SK-N-DZ (cell line): ENCODE measurements at regions not wholly inside any gene's neighbourhood (a gene's known extent, or its start where the extent isn't known, plus 50 kb on each side); places are given as distances from the start of the nearest gene placed in this dataset.
A peak's percentile ranks its signal among the peaks of the same experiment; 100 is the strongest.

ENCODE experiments used
- DNase-seq: peaks from one replicate; pipeline ENCODE4 v3.0.0-alpha.2; 2015; ENCODE audit warnings: low spot score

DNA sequence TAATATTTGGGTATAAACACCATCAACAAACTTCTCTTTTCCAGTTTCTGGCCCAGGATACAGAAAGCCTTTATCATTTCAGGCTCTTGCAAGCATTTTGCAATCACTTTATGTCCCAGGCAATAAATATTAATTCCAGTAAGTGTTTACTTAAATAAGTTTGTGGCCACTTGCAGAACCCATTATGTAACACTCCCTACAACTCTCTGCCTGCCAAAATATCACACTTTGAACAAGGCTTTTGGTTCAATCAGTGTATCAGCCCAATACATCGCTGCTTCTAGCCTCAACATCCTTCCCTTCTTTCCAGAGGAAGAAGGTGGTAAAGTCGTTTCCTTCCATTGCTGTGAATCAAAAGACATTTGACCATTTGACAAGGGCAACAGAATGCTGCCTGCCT, 203.0 kb upstream of the USP25 start:
- DNase-seq = no peak

DNA sequence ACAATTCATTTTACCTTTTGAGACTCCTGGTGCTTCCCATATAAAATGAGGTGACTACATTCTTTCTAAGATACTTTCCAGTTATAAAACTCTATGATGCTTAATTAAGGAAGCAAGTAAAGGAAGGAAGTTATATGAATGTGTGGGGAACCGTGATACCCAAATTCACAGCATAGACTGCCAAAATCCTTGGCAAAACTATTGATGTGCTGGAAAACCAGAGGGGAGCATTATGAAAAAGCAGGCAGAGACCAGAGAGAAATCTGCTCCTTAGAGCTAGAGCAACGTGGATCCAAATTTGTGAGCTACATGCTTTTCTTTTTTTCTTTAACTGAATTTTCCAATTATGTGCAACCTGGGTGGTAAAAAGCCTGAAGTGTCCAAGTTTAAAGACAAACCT, 201.4 kb upstream of the USP25 start:
- DNase-seq = no peak

GRCh38 chr21:15531986-15532385, 197.8 kb upstream of the USP25 start:
- no peak for DNase-seq

- DNase-seq = no peak
These were observed 196.2 kb upstream of the USP25 start for GRCh38 chr21:15533618-15534017.

DNA sequence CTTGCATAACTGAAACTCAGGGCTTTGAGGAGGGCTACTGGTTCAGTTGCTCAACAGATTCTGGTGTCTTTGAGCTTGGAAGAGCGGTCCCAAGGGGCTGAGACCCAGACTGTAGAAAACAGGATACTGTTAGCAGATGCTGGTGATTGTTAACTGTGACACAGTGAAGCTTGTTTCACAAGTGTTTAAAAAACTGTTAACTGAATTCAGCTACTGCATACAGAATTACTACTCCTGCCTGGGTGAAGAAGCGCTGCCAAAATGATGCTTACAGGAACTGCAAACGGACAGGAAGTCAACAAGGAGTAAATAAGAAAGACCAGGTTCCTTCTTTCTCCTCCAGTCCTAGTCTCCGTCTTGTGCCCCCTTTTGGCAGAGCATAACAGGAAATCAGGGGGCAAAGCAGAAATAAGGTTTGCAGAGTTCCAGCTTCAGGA, 195.3 kb upstream of the USP25 start:
- no peak for DNase-seq

GRCh38 chr21:15539376-15539775, 190.4 kb upstream of the USP25 start:
- DNase-seq = no peak

DNA sequence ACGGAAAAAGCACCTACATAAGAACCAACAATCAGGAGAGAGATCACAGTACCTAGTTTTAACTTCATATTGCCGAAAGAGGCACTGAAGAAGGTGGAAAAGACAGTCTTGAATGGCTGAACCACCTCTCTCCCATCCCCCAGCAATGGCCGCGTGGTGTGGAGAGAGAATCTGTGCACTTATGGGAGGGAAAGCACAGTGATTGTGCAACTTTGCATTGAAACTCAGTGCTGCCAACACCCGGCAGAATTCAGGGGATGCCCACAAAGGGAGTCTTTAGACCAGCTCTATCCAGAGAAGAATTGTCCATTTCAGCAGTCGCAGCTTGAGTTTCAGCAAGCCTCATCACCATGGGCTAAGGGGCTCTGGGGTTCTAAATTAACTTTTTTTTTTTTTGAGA, 186.3 kb upstream of the USP25 start:
- no peak for DNase-seq

DNA sequence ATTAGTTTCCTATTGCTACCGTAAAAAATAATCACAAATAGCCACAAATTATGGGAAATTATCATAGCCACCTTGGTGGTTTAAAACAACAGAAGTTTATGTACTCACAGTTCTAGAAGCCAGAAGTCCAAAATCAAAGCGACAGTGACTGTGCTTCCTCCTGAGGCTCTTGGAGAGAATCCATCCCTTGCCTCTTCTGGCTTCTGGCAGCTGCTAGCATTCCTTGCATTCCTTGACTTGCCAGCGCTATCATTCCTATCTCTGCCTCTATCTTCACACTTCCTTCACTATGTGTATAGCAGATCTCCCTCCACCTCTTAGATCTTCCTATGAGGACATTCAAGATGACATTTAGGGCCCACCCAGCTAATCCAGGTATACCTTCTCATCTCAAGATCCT, 180.1 kb upstream of the USP25 start:
- DNase-seq = no peak

GRCh38 chr21:15552914-15553494, 176.8 kb upstream of the USP25 start:
- DNase-seq = no peak

GRCh38 chr21:15557925-15558324, 171.9 kb upstream of the USP25 start:
- DNase-seq = peak; percentile 86

DNA sequence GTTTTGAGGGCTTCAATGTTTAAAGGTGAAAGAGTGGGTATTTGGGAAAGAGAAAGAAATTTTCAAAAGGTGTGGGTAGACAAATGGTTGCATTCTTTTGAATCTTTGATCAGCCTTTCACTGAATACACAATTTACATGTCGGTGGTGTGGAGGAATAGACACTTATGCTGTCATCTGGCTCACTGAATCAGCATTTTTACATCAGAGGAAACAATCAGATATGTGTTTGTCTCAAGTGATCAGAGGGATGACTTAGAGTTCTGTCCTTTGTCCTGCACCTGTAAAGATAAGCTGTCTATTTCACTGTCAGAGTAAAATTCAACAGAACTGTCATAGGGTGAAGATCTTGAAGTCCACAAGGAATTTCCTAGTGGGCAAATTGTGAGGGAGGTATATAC, 170.9 kb upstream of the USP25 start:
- DNase-seq = no peak

DNA sequence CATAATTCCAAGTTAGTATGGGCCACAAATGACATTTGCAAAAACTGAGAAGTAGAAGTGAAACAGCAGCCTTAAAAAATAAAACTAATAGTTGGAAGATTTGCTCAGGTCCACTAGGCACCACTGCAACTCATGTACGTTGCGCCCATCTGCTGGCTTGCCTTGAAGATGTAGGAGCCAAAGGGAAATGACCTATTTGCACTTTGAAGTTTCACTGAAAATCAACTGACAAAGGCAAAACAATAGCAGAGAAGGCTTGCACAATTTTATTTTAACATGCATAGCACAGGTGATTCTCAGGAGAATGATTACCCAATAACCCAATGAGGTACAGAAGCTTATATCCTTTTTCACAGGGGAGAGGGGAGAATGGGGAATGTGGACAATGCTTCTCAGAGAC, 170.1 kb upstream of the USP25 start:
- no peak for DNase-seq

- DNase-seq = no peak
These were observed 169.3 kb upstream of the USP25 start for GRCh38 chr21:15560383-15561056.

GRCh38 chr21:15562748-15563147, 167.0 kb upstream of the USP25 start:
- no peak for DNase-seq

DNA sequence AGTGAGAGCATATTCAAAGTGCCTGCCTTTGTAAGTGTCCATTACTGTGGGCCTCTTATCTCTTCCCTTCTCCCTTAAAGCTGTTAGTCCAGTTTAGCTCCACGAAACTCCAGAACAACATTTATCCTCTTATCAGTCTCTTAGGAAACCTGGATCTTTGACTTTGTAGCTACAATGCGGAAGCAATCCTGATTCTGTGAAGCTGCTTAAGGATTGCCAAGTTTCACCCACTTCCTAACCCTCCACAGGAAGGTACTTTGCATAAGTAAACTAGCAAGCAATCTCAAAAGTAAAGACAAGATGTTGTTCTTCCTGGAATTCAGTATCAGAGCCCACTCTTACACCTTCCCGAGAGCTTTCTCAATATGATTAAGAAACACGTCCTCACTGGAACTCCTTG, 164.9 kb upstream of the USP25 start:
- DNase-seq = no peak

DNA sequence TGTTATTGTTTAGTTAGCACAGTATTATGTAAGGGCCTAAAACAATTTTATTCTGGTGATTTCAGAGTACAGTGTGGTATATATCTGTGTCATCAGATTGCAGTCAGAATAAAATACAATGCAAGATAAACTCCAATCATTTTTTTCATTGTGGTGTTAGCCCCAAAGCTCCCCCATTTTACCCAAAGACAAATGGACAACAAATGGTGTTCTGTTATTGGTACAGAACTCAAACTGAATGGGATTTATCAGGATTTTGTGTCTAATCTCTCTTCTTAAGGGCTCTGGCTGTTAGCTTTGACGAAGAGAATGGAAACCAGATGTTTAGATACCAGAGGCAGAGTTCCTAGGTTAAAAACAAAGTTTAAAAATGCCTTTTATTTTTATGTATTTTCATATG, 163.1 kb upstream of the USP25 start:
- DNase-seq = peak; percentile 5

DNA sequence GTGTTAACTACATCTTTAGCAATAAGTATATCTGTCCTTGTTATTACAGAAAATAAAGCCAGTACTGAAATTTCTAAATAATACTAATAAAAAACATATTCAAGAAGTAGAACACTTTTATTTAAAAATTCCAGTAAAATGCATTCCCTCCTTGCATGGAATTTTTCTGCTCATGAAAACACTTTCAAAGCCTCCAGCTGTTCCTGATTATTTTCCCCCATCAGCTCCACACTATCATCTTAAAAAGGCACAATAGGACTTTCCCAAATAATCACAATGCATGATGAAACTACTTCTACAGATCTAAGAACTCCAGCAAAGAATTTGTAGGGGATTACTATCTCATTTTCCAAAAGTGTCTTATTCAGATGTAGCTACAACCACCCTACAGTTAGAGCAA, 162.6 kb upstream of the USP25 start:
- DNase-seq = no peak

GRCh38 chr21:15568516-15568915, 161.3 kb upstream of the USP25 start:
- DNase-seq = no peak

- no peak for DNase-seq
These were observed 142.9 kb upstream of the USP25 start for GRCh38 chr21:15586752-15587427.

DNA sequence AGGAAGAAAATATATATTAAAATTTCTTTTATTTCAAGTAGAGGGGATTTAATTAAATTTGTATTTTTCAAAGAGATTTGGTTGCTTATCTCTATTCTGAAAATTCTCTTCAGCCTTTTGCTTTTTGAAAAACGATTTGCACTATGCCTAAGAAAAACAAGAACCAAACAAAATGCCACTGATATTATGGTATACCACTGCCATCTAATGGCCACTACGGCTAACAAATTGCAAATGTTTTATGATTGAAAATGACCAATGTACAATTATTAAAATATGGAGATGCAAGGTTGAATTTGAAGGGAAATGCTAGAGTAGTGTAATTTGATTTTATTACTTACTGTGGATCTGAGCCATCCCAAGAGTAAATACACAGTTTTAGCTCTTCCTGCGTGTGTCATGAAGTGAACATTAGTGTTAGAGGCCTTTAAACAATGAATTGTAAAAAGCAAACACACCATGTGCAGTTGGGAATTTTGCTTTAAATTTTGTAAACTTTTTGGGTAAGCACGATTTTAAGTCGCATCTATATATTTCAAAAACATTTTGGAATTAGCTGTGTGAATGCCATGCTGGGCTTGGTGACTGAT, 137.4 kb upstream of the USP25 start:
- DNase-seq = peak; percentile 51

DNA sequence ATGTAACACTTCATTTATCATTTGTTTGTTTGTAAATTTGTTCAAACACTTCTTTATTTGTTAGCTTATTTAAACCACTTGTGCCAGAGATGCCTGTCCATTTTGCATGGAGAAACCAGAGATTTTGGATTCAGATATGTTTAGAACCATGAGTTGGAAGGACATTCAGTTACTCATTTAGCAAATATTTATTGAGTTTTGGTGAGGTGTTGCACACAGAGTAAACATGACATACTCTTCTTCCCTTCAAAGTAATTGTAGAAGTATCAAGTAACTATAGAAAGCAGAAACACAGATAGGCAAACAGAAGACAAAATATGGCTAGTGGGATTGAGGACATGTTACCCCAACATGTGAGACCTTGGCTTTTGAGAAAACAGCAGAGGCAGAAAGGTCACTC, 136.8 kb upstream of the USP25 start:
- DNase-seq = no peak

DNA sequence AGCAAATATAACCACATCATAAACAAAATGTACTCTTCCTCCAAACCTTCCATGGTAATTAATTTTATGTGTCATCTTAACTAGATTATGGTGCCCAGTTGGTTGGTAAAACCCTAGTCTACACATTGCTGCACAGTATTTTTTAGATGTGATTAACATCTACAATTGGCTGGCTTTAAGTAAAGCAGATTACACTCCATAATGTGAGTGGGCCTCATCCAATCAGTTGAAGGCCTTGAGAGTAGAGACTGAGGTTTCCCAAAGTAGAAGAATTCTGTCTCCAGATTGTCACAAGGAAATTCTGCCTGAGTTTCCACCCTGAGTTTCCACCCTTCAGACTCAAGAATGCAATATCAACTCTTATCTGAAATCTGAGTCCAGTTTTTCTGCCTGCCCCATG, 128.4 kb upstream of the USP25 start:
- no peak for DNase-seq

GRCh38 chr21:15604413-15604812, 125.4 kb upstream of the USP25 start:
- no peak for DNase-seq
